ENCODE measurements at regions not wholly inside any gene's neighbourhood (a gene's known extent, or its start where the extent isn't known, plus 50 kb on each side); places are given as distances from the start of the nearest gene placed in this dataset.

DNA sequence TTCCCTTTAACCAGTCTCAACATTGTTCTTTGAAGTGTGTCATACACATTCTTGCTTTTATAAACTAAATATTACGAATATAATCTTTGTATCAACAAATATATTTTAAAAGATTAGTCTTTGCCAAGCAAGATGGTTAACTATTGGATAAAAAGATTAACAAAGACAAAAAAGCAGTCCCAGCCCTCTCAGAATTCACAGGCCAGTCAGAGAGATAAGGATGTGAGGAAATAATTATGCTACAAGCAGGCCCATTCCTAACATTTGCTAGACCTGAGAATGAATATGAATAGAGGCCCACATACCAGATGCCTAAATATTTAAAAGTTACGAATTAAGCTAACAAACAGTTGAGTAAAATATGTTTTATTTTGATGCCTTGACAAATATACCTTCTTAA lies 457.7 kb downstream of the CETN3 start:
- H3K27ac ChIP-seq, result no peak overlapping the region
- TF ChIP-seq, protein P1, sequence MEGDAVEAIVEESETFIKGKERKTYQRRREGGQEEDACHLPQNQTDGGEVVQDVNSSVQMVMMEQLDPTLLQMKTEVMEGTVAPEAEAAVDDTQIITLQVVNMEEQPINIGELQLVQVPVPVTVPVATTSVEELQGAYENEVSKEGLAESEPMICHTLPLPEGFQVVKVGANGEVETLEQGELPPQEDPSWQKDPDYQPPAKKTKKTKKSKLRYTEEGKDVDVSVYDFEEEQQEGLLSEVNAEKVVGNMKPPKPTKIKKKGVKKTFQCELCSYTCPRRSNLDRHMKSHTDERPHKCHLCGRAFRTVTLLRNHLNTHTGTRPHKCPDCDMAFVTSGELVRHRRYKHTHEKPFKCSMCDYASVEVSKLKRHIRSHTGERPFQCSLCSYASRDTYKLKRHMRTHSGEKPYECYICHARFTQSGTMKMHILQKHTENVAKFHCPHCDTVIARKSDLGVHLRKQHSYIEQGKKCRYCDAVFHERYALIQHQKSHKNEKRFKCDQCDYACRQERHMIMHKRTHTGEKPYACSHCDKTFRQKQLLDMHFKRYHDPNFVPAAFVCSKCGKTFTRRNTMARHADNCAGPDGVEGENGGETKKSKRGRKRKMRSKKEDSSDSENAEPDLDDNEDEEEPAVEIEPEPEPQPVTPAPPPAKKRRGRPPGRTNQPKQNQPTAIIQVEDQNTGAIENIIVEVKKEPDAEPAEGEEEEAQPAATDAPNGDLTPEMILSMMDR (IDR thresholded peaks at IDR 0.05), result no peak
- TF ChIP-seq ZFX (IDR thresholded peaks at IDR 0.05; ENCODE audit: borderline replicate concordance), result no peak

DNA sequence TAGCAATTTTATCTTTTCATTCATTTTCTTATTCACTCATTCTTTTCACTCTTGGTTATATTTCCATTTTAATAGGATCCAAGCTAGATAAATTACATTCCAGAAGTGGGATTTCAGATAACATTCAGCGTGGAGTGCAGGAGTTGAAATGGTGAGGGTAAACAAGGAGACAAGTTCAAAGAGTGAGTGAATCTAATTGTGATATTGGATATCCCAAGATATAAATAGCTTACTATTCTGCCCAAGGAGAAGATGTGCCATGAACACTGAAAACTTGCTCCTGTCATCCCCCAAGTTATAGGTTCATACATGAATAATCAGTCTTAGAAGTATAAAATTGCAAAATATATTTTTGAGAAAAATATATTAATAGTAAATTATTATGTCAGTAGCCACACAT lies 459.3 kb downstream of the CETN3 start:
- TF ChIP-seq ZFX (IDR thresholded peaks at IDR 0.05; ENCODE audit: borderline replicate concordance), result no peak
- TF ChIP-seq, protein P1 (IDR thresholded peaks at IDR 0.05), result no peak
- H3K27ac ChIP-seq, result no peak overlapping the region

DNA sequence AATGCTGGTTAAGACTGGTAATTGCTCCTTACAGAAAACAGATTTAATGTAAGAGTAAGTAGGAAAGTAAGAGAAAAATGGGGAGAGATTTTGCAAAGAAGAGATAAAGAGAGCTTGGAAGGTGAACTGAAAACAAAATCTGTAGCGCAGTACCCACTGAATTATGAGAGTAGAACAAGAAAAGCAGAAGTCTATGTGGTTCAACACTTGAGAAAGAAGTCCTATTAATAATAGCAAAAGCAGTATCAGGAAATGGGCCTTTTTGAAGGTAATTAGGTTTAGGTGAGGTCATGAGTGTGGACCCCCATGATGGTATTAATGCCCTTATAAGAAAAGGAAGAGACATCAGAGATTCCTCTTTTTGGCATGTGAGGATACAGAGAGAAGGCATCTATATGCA lies 460.6 kb downstream of the CETN3 start:
- TF ChIP-seq, protein P1 (IDR thresholded peaks at IDR 0.05), result no peak
- TF ChIP-seq ZFX (IDR thresholded peaks at IDR 0.05; ENCODE audit: borderline replicate concordance), result no peak
- H3K27ac ChIP-seq, result no peak overlapping the region

DNA sequence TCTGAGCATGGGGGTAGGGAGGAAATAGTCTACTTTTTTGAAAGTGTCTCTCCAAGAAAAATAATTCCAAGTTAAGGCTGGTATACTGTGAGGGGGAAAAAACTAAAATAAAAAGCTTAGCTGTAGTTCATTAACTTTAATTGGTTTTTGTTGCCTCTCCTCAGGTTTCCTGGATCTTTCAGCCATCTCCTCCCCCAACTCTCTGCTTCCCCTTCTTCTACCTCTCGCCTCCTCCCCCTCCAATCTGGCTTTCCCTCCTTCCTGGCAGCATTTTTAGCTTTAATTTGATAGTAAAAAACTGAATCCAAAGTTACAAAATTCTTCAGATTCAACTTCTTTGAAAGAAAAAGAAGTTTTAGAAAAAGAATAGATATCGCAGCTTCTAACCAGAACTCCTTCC lies 462.6 kb downstream of the CETN3 start:
- no peak overlapping the region for H3K27ac ChIP-seq
- TF ChIP-seq, protein P1 (IDR thresholded peaks at IDR 0.05), result no peak
- TF ChIP-seq ZFX (IDR thresholded peaks at IDR 0.05; ENCODE audit: borderline replicate concordance), result no peak

DNA sequence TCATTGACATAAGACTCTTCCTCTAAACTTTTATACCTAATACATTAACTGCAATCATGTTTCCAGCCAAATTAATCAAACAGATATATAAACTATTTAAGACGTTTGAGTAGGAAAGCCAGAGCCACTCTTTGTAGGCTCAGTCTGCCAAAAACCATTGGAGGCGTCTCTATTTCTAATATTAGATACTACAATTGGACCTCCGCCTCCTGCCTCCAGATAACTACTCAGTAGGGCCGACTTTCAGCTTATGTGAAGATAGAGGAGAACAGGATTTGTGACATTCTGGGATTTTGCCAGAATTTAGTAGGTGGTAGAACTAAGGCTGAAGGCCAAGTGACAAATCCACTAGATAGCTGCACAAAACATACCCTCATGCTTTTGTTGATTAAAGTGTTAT lies 463.0 kb downstream of the CETN3 start:
- no peak overlapping the region for H3K27ac ChIP-seq
- TF ChIP-seq ZFX (IDR thresholded peaks at IDR 0.05; ENCODE audit: borderline replicate concordance), result no peak
- TF ChIP-seq, protein P1 (IDR thresholded peaks at IDR 0.05), result no peak

DNA sequence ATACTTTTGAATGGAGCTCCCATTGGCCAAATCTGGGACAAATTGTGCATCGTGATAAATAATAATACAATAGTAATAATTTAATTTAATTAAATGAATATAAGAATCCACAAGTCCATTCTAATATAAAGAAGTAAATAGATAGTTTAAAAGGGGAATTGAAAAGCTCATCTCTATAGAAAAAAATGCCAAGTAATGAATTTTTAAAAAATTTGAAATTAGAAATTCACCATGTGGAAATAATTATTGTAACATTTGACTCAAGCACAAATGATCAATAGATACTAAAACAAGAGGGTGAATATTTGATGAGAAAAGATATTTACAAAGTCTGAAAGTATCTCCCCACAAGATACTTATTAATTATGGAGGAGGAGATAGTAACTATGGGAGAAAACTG lies 467.4 kb downstream of the CETN3 start:
- no peak overlapping the region for H3K27ac ChIP-seq
- TF ChIP-seq ZFX (IDR thresholded peaks at IDR 0.05; ENCODE audit: borderline replicate concordance), result no peak
- TF ChIP-seq, protein P1 (IDR thresholded peaks at IDR 0.05), result no peak

DNA sequence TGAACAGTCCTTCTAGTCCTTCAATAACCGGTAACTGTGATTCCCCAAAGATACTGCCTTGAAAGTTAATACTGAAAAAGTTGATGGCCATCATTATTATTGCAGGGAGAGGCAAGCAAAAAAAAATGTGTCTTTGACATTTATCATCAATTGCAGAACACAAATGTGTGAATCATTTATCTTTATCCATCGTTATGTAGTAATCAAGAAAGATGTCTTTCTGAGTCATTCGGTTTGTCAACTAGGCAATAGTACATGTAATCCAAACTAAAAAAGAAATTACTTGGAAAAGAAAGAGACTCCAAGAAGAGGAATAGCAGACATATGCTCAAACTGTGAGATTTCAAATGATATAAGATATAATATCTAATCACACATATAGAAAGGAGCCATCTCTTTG lies 473.0 kb downstream of the CETN3 start:
- no peak overlapping the region for H3K27ac ChIP-seq
- no peak for TF ChIP-seq ZFX (IDR thresholded peaks at IDR 0.05; ENCODE audit: borderline replicate concordance)
- TF ChIP-seq, protein P1 (IDR thresholded peaks at IDR 0.05), result no peak
